Body of pancreas (tissue), 4 donors: ENCODE measurements at regions not wholly inside any gene's neighbourhood (a gene's known extent, or its start where the extent isn't known, plus 50 kb on each side); places are given as distances from the start of the nearest gene placed in this dataset.

Experiments used
- ATAC-seq: fragments of 150-250 bp; one replicate; pipeline ENCODE4 v1.9.1; 2016
- DNase-seq, 4 donors: peaks; one replicate each; pipeline ENCODE4 v3.0.0-alpha.2; 2019
- H3K27ac ChIP-seq, 4 donors: fragments of 200-600 bp; sonication (generic); 1 replicate in 3 of 4; 2 replicates in 1 of 4; pipeline versions ENCODE4 v1.5.1 to v1.6.1; 2016 to 2019; ENCODE audit warnings: mild to moderate bottlenecking in 1 of 4, mixed read lengths in 1 of 4, moderate library complexity in 1 of 4
- H3K27me3 ChIP-seq, 2 donors: fragments of 200-600 bp; sonication (generic); one replicate each; pipeline ENCODE4 v1.6.0; 2016; ENCODE audit warnings: mild to moderate bottlenecking in 1 of 2
- H3K36me3 ChIP-seq, 2 donors: fragments of 200-600 bp; sonication (generic); replicated peaks in 1 of 2; 2 replicates each; pipeline ENCODE4 v1.5.1; 2016; ENCODE audit warnings: low read depth in 2 of 2; ENCODE audit not compliant: insufficient read depth in 1 of 2
- H3K4me1 ChIP-seq: fragments of 200-600 bp; sonication (generic); one replicate; pipeline ENCODE4 v1.6.0; 2016
- H3K4me3 ChIP-seq, 2 donors: fragments of 200-600 bp; sonication (generic); 1 replicate in 1 of 2; 2 replicates in 1 of 2; pipeline ENCODE4 v1.5.1; 2016 to 2019
- H3K9me3 ChIP-seq, 3 donors: fragments of 200-600 bp; sonication (generic); 1 replicate in 2 of 3; 2 replicates in 1 of 3; pipeline ENCODE4 v1.5.1; 2016
- POLR2A ChIP-seq, 3 donors: fragments of 450-650 bp; IDR thresholded peaks; one replicate each; pipeline ENCODE4 v1.6.1; 2016; ENCODE audit warnings: antibody characterized with exemption in 3 of 3, mild to moderate bottlenecking in 2 of 3
- WGBS, 2 donors: methylation state at CpG; one replicate each; pipeline ENCODE4 v1.1.5; 2017; 5-methylcytosine and 5-hydroxymethylcytosine counted together
- intact Hi-C: fragments of 100-400 bp; cut with DNase I; formaldehyde crosslinking; loops from one replicate; pipeline ENCODE4 v1.15.1; 2023
- TF ChIP-seq, protein P1 (sequence below), 7 experiments: fragments of 450-650 bp in 4 of 7; fragments of 200-600 bp in 3 of 7; sonication (generic) in 3 of 7; IDR thresholded peaks; one replicate each; pipeline ENCODE4 v1.5.1; 2016 to 2019; ENCODE audit warnings: antibody characterized with exemption in 7 of 7

GRCh38 chr18:25739376-25739775, 351.0 kb downstream of the SS18 start:
- ATAC-seq (no peak), DNase-seq (no peak)
- Histone ChIP-seq H3K36me3 (no peaks in the 10 kb centered on the region), H3K27ac (no peak overlapping the region), H3K4me3 (no peak overlapping the region), H3K9me3 (no peaks in the 10 kb centered on the region), H3K4me1 (no peaks in the 10 kb centered on the region), H3K27me3 (no peaks in the 10 kb centered on the region)
- WGBS, 2 donors = 46 to 57% methylated on average over 2 of the region's 2 CpGs
- intact Hi-C loops = no loop called here
- TF ChIP-seq, protein P1, sequence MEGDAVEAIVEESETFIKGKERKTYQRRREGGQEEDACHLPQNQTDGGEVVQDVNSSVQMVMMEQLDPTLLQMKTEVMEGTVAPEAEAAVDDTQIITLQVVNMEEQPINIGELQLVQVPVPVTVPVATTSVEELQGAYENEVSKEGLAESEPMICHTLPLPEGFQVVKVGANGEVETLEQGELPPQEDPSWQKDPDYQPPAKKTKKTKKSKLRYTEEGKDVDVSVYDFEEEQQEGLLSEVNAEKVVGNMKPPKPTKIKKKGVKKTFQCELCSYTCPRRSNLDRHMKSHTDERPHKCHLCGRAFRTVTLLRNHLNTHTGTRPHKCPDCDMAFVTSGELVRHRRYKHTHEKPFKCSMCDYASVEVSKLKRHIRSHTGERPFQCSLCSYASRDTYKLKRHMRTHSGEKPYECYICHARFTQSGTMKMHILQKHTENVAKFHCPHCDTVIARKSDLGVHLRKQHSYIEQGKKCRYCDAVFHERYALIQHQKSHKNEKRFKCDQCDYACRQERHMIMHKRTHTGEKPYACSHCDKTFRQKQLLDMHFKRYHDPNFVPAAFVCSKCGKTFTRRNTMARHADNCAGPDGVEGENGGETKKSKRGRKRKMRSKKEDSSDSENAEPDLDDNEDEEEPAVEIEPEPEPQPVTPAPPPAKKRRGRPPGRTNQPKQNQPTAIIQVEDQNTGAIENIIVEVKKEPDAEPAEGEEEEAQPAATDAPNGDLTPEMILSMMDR (IDR thresholded peaks at IDR 0.05) = no peak
- TF ChIP-seq POLR2A (IDR thresholded peaks at IDR 0.05) = no peak

DNA sequence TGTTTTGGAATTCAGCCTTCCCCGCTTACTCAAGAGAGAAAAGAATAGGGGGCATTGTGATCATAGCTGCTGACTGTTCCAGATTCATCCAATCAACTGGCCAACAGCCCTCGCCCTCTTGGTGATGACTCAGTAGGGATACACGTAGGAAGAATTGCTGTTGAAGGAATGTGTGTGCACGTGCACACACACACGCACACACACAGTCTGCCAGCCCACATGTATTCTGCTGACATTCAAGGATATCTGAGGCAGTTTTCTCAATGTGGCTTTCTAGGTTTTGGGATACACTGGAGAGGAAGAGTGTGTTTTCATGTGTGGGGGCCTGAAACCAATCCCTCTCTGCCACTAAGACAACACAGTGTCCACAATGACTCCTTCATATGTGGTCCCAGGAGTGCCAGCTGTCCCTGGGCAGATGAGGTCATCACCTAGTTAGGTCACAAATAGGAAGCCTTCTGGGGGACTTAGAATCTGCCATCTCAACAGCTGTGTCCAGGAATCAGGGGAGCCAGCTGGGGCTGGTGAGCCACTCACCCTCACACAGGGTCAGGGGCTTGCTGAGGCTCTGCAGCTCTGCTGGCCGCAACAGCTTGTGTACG, 352.6 kb downstream of the SS18 start:
- WGBS, 2 donors = 62 to 67% methylated on average over 5 to 7 of the region's 7 CpGs
- Histone ChIP-seq H3K36me3 (no peaks in the 10 kb centered on the region), H3K27me3 (no peaks in the 10 kb centered on the region), H3K27ac (no peak overlapping the region), H3K9me3 (no peaks in the 10 kb centered on the region), H3K4me3 (no peak overlapping the region), H3K4me1 (no peaks in the 10 kb centered on the region)
- ATAC-seq (no peak), DNase-seq (no peak)
- intact Hi-C loops = no loop called here
- no peak for TF ChIP-seq POLR2A (IDR thresholded peaks at IDR 0.05)
- TF ChIP-seq, protein P1 (IDR thresholded peaks at IDR 0.05) = no peak

DNA sequence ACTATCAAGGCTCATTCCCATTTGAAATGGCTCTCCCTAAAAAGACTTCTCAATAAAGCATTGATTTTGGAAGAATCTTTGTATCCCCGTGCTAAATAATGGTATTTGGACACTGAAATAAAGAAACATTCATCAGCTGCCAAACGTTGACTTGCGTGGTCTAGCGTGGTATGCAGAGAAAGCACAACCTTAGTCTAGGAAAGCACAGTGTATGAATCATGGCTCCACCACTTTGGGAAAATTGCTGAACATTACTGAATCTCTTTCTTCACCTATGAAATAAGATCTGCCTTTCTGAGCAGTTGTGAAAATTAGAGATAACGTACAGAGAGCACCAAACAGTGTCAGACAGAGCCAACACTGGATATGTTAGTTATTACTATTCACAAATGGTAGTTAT, 353.9 kb downstream of the SS18 start:
- ATAC-seq = no peak
- intact Hi-C loops = no loop called here
- H3K36me3 ChIP-seq = no peaks in the 10 kb centered on the region
- no peak overlapping the region for H3K4me3 ChIP-seq
- H3K27me3 ChIP-seq = no peaks in the 10 kb centered on the region
- no peaks in the 10 kb centered on the region for H3K9me3 ChIP-seq
- TF ChIP-seq, protein P1 (IDR thresholded peaks at IDR 0.05) = no peak
- no peak for TF ChIP-seq POLR2A (IDR thresholded peaks at IDR 0.05)
- no peak for DNase-seq
- WGBS, 2 donors = 50 to 60% methylated on average over 5 of the region's 5 CpGs
- H3K4me1 ChIP-seq = no peaks in the 10 kb centered on the region
- no peak overlapping the region for H3K27ac ChIP-seq

DNA sequence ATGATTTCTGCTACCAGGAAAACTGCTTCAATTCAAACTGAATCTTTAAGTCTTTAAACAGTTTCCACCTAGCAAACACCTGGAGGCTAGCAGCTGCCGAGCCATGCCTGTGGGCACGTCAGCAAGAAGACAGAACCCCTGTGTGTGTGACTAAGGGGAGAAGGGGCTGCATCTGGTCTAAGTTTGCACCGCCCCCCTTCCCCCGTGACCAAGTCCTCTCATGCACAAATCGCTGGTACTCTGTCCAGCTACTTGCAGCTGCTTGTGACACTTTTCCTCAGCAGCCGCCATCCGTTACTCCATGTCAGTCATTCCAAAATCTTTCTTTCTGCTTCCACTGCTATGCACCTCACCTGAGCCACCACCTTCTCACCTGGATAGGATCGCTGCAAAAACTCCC, 355.0 kb downstream of the SS18 start:
- Histone ChIP-seq H3K36me3 (no peaks in the 10 kb centered on the region), H3K9me3 (no peaks in the 10 kb centered on the region), H3K4me3 (no peak overlapping the region), H3K4me1 (no peaks in the 10 kb centered on the region), H3K27ac (no peak overlapping the region), H3K27me3 (no peaks in the 10 kb centered on the region)
- intact Hi-C loops = no loop called here
- DNase-seq = no peak
- TF ChIP-seq POLR2A (IDR thresholded peaks at IDR 0.05) = no peak
- TF ChIP-seq, protein P1 (IDR thresholded peaks at IDR 0.05) = no peak
- no peak for ATAC-seq
- WGBS, 2 donors = 29 to 39% methylated on average over 8 of the region's 8 CpGs

DNA sequence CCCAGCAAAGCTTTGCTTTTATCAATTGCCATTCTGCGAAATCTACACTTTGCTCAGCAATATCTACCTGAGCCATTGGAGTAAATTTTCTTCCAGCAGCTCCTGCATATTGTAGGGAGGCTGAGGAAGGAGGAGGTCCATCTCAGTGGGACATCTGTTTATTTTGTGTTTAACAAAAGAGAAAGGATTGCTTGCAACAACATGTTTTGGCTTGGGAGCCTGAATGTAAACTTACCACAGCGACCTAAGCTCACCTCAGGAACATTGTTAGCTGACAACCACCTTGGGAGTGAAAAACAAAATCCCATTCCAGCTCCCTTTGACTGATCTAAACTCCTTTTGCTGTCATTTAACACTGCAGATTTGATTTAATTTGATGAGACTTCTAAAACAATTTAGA, 356.1 kb downstream of the SS18 start:
- no peak for TF ChIP-seq POLR2A (IDR thresholded peaks at IDR 0.05)
- TF ChIP-seq, protein P1 (IDR thresholded peaks at IDR 0.05) = no peak
- WGBS, 2 donors = 31 to 44% methylated on average over 2 of the region's 2 CpGs
- Histone ChIP-seq H3K9me3 (no peaks in the 10 kb centered on the region), H3K27me3 (no peaks in the 10 kb centered on the region), H3K4me1 (no peaks in the 10 kb centered on the region), H3K36me3 (no peaks in the 10 kb centered on the region), H3K27ac (no peak overlapping the region), H3K4me3 (no peak overlapping the region)
- DNase-seq (no peak), ATAC-seq (no peak)
- intact Hi-C loops = no loop called here
